ENCODE measurements at regions not wholly inside any gene's neighbourhood (a gene's known extent, or its start where the extent isn't known, plus 50 kb on each side); places are given as distances from the start of the nearest gene placed in this dataset.

DNA sequence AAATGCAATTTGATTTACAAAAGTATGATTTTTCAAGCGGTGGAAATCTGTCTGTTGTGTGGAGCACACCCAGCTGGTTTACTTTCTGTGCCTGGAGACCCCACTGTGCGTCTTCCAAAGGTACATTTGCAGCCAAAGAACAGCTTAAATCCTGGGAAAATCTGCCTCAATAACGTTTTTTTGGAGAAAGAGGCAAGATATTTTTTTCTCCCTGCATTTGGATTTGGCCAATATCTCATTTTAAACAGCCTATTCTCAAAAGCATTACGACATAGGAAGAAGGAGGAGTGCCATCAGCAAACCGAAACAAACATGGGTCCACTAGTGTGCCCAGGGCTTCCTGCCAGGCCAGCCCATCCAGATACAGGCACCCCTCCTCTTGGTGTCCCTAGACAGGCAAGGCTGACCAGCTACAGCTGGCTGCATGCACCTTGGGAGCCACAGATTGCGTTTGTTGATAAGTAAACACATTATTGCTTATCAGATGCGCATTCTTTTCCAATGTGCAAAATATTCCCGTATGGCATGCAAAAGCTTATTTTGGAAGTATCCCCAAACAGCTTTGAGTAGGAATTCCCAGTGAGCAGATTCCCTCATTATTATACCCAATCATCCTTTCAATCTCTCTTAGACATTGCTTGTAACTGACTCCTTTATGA is 184.5 kb upstream of the MARCKS start:
- H3K4me3 ChIP-seq (replicated peaks; ENCODE audit: low read depth, low read length) = peak overlapping the region; percentile 34
- TF ChIP-seq, protein P1, sequence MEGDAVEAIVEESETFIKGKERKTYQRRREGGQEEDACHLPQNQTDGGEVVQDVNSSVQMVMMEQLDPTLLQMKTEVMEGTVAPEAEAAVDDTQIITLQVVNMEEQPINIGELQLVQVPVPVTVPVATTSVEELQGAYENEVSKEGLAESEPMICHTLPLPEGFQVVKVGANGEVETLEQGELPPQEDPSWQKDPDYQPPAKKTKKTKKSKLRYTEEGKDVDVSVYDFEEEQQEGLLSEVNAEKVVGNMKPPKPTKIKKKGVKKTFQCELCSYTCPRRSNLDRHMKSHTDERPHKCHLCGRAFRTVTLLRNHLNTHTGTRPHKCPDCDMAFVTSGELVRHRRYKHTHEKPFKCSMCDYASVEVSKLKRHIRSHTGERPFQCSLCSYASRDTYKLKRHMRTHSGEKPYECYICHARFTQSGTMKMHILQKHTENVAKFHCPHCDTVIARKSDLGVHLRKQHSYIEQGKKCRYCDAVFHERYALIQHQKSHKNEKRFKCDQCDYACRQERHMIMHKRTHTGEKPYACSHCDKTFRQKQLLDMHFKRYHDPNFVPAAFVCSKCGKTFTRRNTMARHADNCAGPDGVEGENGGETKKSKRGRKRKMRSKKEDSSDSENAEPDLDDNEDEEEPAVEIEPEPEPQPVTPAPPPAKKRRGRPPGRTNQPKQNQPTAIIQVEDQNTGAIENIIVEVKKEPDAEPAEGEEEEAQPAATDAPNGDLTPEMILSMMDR (IDR thresholded peaks at IDR 0.05; ENCODE audit: low read length, missing control alignments) = no peak
- DNase-seq (ENCODE audit: low read depth) = peak; percentile 75

DNA sequence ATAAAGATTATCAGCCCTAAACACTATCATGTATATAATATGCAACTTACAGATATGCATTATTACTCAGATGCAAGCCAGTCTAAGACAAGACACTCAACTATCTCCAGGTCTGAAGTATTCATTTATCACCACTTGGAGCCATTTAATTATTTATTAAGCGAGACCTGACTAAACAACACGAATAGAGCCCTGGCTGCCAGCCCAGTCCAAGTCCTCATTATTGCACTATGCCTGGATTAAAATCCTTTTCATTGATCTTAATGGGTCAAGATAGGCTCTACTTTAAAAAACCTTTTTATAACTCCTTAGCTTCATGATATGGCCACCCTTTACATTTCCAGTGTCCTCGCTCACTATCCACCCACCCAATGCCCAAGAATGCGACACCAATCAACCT is 183.1 kb upstream of the MARCKS start:
- no peak overlapping the region for H3K4me3 ChIP-seq (replicated peaks; ENCODE audit: low read depth, low read length)
- TF ChIP-seq, protein P1 (IDR thresholded peaks at IDR 0.05; ENCODE audit: low read length, missing control alignments) = no peak
- DNase-seq (ENCODE audit: low read depth) = no peak

DNA sequence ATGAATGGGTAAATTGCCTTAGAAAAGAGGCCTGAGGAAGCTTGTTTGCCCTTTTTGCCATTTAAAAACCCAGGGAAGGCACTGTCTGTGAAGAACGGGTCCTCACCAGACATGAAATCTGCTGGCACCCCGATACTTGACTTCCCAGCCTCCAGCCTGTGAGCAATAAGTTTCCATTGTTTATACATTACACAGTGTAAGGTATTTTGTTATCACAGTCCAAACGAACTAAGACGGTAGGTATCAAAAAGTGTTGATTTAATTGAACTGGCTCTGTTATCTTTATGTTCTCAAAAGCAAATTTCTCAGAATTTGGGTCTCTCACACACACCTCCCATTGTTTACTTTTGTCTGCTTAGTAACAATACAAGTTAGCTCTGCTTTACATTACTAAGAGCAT is 181.1 kb upstream of the MARCKS start:
- DNase-seq (ENCODE audit: low read depth) = no peak
- TF ChIP-seq, protein P1 (IDR thresholded peaks at IDR 0.05; ENCODE audit: low read length, missing control alignments) = no peak
- no peak overlapping the region for H3K4me3 ChIP-seq (replicated peaks; ENCODE audit: low read depth, low read length)

DNA sequence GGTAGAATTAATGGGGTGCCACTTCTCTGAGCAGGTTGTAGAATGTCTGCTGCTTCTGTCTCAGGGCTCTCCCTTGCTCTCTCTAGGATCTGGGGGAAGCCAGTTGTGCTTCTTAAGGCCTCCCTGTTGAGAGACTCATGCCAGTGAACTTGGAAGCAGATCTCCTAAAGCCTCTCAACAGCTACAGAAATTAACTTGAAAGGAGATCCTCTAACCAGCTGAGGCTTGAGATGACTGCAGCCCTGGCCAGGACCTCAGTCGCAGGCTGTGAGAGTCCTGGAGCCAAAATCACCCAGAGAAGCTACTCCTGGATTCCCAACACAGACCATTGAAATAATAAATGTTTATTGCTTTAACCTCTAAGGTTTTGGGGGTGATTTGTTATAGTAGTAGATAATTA is 180.2 kb upstream of the MARCKS start:
- H3K4me3 ChIP-seq (replicated peaks; ENCODE audit: low read depth, low read length) = no peak overlapping the region
- DNase-seq (ENCODE audit: low read depth) = no peak
- TF ChIP-seq, protein P1 (IDR thresholded peaks at IDR 0.05; ENCODE audit: low read length, missing control alignments) = no peak

DNA sequence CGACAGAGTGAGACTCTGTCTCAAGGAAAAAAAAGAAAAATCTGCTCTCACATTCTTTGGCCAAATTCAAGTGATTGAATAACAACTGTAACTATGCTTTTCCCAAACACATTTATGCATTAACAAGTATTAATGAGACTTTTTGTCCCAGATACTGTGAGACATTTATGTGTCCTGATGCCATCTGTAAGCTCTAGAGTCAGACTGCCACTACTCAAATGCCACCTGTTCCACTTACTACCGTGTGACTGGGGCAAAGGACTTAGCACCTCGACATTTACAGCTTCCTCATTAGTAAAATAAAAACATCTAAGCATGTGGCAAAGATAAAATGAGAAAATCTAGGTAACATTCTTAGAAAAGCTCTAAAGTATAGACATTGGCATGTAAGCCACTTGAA is 178.1 kb upstream of the MARCKS start:
- no peak for DNase-seq (ENCODE audit: low read depth)
- TF ChIP-seq, protein P1 (IDR thresholded peaks at IDR 0.05; ENCODE audit: low read length, missing control alignments) = no peak

DNA sequence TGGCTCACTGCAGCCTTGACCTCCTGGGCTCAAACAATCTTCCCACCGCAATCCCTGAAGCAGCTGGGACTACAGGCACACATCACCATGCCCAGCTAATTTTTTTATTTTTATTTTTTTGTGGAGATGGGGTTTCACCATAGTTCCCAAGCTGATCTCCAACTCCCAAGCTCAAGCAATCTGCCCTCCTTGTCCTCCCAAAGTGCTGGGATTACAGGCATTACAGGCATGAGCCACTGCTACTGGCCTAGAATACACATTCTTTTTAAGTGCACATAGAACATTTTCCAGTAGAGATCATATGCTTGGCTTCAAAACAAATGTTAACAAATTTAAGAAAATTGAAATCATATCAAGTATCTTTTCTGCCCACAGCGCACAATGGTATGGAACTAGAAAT is 176.8 kb upstream of the MARCKS start:
- TF ChIP-seq, protein P1 (IDR thresholded peaks at IDR 0.05; ENCODE audit: low read length, missing control alignments) = no peak
- DNase-seq (ENCODE audit: low read depth) = no peak

More for the DNA sequence above, 178.1 kb upstream of the MARCKS start:
- no peak overlapping the region for H3K4me3 ChIP-seq (replicated peaks; ENCODE audit: low read depth, low read length)

DNA sequence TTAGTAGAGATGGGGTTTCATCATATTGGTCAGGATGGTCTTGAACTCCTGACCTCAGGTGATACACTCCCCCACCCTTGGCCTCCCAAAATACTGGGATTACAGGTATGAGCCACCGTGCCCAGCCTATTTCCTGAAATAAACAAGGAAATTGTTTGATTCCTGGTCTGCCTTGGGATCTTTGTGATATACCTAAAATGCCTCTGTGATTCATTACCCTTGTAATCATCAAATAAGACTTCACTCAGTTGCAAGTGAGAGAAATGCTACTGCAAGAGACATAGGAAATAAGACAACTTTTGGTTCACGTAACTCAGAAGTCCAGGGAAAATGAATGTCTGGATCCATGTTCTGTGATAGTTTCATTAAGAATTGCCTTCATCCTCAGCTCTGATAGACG is 173.2 kb upstream of the MARCKS start:
- H3K4me3 ChIP-seq (replicated peaks; ENCODE audit: low read depth, low read length) = no peak overlapping the region
- TF ChIP-seq, protein P1 (IDR thresholded peaks at IDR 0.05; ENCODE audit: low read length, missing control alignments) = no peak
- DNase-seq (ENCODE audit: low read depth) = no peak

More for the DNA sequence above, 176.8 kb upstream of the MARCKS start:
- no peak overlapping the region for H3K4me3 ChIP-seq (replicated peaks; ENCODE audit: low read depth, low read length)
